ENCODE measurements at regions not wholly inside any gene's neighbourhood (a gene's known extent, or its start where the extent isn't known, plus 50 kb on each side); places are given as distances from the start of the nearest gene placed in this dataset.

DNA sequence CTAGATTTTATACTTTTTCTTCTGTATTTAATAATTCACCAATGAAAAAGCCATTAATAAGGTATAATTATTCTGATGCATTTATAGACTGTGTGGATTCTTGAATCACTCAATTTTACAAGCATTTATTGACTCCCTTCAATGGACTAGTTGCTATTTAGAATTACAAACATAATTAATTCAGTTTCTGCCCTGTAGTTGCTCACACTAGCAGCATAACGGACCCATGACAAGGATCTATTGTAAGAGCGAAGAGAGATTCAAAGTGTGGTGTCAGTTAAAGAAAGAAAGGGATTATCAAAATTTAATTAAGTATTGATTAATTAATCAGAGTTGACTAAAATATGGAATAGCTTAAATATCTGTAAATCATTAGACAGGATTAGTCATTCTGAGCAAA lies 602.6 kb upstream of the PTCHD4 start:
- Histone ChIP-seq H3K27me3 (ENCODE audit: control insufficient read depth, extremely low read depth, insufficient read depth, low read length) (no peaks in the 10 kb centered on the region), H3K4me3 (ENCODE audit: control insufficient read depth in 2 of 3, extremely low read depth in 1 of 3, insufficient read depth in 2 of 3, low read depth in 1 of 3, low read length in 3 of 3) (no peak overlapping the region), H3K9me3 (ENCODE audit: control insufficient read depth, low read depth, low read length) (no peaks in the 10 kb centered on the region), H3K27ac (ENCODE audit: control insufficient read depth, insufficient read depth, low read length) (no peak overlapping the region), H3K79me2 (ENCODE audit: control insufficient read depth, insufficient read depth, low read length) (no peaks in the 10 kb centered on the region), H4K20me1 (ENCODE audit: control insufficient read depth, extremely low read depth, insufficient read depth, low read length) (no peaks in the 10 kb centered on the region), H3K4me2 (ENCODE audit: control insufficient read depth, extremely low read depth, insufficient read depth, low read depth, low read length) (no peak overlapping the region), H3K36me3 (ENCODE audit: control insufficient read depth in 2 of 2, extremely low read depth in 1 of 2, insufficient read depth in 2 of 2, low read length in 2 of 2) (no peaks in the 10 kb centered on the region), H2AFZ (ENCODE audit: control insufficient read depth, low read length) (no peak overlapping the region), H3K9me1 (ENCODE audit: control insufficient read depth, extremely low read depth, insufficient read depth, low read length) (no peaks in the 10 kb centered on the region), H3K4me1 (ENCODE audit: control insufficient read depth, extremely low read depth, insufficient read depth, low read length) (no peaks in the 10 kb centered on the region), H3K9ac (ENCODE audit: control insufficient read depth, extremely low read depth, insufficient read depth, low read length) (no peak overlapping the region)
- DNase-seq (ENCODE audit: low read depth, low spot score) = no peak
- TF ChIP-seq, protein P1, sequence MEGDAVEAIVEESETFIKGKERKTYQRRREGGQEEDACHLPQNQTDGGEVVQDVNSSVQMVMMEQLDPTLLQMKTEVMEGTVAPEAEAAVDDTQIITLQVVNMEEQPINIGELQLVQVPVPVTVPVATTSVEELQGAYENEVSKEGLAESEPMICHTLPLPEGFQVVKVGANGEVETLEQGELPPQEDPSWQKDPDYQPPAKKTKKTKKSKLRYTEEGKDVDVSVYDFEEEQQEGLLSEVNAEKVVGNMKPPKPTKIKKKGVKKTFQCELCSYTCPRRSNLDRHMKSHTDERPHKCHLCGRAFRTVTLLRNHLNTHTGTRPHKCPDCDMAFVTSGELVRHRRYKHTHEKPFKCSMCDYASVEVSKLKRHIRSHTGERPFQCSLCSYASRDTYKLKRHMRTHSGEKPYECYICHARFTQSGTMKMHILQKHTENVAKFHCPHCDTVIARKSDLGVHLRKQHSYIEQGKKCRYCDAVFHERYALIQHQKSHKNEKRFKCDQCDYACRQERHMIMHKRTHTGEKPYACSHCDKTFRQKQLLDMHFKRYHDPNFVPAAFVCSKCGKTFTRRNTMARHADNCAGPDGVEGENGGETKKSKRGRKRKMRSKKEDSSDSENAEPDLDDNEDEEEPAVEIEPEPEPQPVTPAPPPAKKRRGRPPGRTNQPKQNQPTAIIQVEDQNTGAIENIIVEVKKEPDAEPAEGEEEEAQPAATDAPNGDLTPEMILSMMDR (optimal IDR thresholded peaks at IDR 0.05 in 1 of 3, IDR thresholded peaks at IDR 0.05 in 1 of 3, conservative IDR thresholded peaks at IDR 0.05 in 1 of 3; ENCODE audit: extremely low read depth in 1 of 3, insufficient read depth in 2 of 3, low read length in 3 of 3) = no peak
- no peak for TF ChIP-seq EZH2 (IDR thresholded peaks at IDR 0.05; ENCODE audit: low read length)
- no peak for FAIRE-seq
- dilution Hi-C loops (cut with MboI; ENCODE audit: extremely low pct_ligation_motif_present, low sequenced_read_pairs) = no loop called here

DNA sequence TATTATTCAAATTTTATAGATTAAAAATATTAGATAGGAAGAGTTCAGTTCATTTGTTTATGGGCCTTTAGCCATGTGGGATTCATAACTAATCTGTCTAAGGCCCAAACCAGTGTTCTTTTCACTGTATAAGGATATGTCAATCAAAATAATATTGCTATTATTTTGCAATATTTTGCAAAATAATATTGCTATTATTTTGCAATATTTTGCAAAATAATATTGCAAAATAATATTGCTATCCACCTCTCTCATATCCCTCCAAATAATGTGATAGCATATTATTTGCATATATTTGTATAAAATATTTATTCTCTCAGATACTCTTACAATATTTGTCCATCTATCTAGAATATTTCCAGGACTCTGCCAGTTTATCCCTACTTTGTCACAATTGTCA lies 595.3 kb upstream of the PTCHD4 start:
- H3K27me3 ChIP-seq (ENCODE audit: control insufficient read depth, extremely low read depth, insufficient read depth, low read length) = no peaks in the 10 kb centered on the region
- no peaks in the 10 kb centered on the region for H3K9me1 ChIP-seq (ENCODE audit: control insufficient read depth, extremely low read depth, insufficient read depth, low read length)
- H3K36me3 ChIP-seq (ENCODE audit: control insufficient read depth in 2 of 2, extremely low read depth in 1 of 2, insufficient read depth in 2 of 2, low read length in 2 of 2) = no peaks in the 10 kb centered on the region
- H4K20me1 ChIP-seq (ENCODE audit: control insufficient read depth, extremely low read depth, insufficient read depth, low read length) = no peaks in the 10 kb centered on the region
- no peak overlapping the region for H3K4me3 ChIP-seq (ENCODE audit: control insufficient read depth in 2 of 3, extremely low read depth in 1 of 3, insufficient read depth in 2 of 3, low read depth in 1 of 3, low read length in 3 of 3)
- H3K27ac ChIP-seq (ENCODE audit: control insufficient read depth, insufficient read depth, low read length) = no peak overlapping the region
- no peak overlapping the region for H3K4me2 ChIP-seq (ENCODE audit: control insufficient read depth, extremely low read depth, insufficient read depth, low read depth, low read length)
- DNase-seq (ENCODE audit: low read depth, low spot score) (no peak), FAIRE-seq (no peak)
- H3K79me2 ChIP-seq (ENCODE audit: control insufficient read depth, insufficient read depth, low read length) = no peaks in the 10 kb centered on the region
- no peaks in the 10 kb centered on the region for H3K9me3 ChIP-seq (ENCODE audit: control insufficient read depth, low read depth, low read length)
- TF ChIP-seq, protein P1 (optimal IDR thresholded peaks at IDR 0.05 in 1 of 3, IDR thresholded peaks at IDR 0.05 in 1 of 3, conservative IDR thresholded peaks at IDR 0.05 in 1 of 3; ENCODE audit: extremely low read depth in 1 of 3, insufficient read depth in 2 of 3, low read length in 3 of 3) = no peak
- TF ChIP-seq EZH2 (IDR thresholded peaks at IDR 0.05; ENCODE audit: low read length) = no peak
- no peak overlapping the region for H2AFZ ChIP-seq (ENCODE audit: control insufficient read depth, low read length)
- dilution Hi-C loops (cut with MboI; ENCODE audit: extremely low pct_ligation_motif_present, low sequenced_read_pairs) = no loop called here
- H3K4me1 ChIP-seq (ENCODE audit: control insufficient read depth, extremely low read depth, insufficient read depth, low read length) = no peaks in the 10 kb centered on the region
- no peak overlapping the region for H3K9ac ChIP-seq (ENCODE audit: control insufficient read depth, extremely low read depth, insufficient read depth, low read length)

Measured in keratinocyte (primary cell).